ENCODE measurements at regions not wholly inside any gene's neighbourhood (a gene's known extent, or its start where the extent isn't known, plus 50 kb on each side); places are given as distances from the start of the nearest gene placed in this dataset.

GRCh38 chr9:119829748-119830147, 460.5 kb upstream of the BRINP1 start:
- Histone ChIP-seq H3K27ac (no peak overlapping the region), H3K27me3 (no peaks in the 10 kb centered on the region), H3K4me1 (no peaks in the 10 kb centered on the region), H3K9me3 (no peaks in the 10 kb centered on the region), H3K36me3 (no peaks in the 10 kb centered on the region), H3K4me3 (no peak overlapping the region)
- no peak for TF ChIP-seq CTCF (IDR thresholded peaks at IDR 0.05)
- no peak for DNase-seq (ENCODE audit: low spot score)

- H3K4me1 ChIP-seq, result no peaks in the 10 kb centered on the region
- no peak overlapping the region for H3K27ac ChIP-seq
- no peaks in the 10 kb centered on the region for H3K9me3 ChIP-seq
- no peak for DNase-seq (ENCODE audit: low spot score)
- no peaks in the 10 kb centered on the region for H3K36me3 ChIP-seq
- H3K4me3 ChIP-seq, result no peak overlapping the region
- H3K27me3 ChIP-seq, result no peaks in the 10 kb centered on the region
- TF ChIP-seq CTCF (IDR thresholded peaks at IDR 0.05), result no peak
Measured at GRCh38 chr9:119829186-119829585, 460.0 kb upstream of the BRINP1 start.

GRCh38 chr9:119827526-119827925, 458.3 kb upstream of the BRINP1 start:
- no peak for TF ChIP-seq CTCF (IDR thresholded peaks at IDR 0.05)
- Histone ChIP-seq H3K27me3 (no peaks in the 10 kb centered on the region), H3K4me3 (no peak overlapping the region), H3K9me3 (no peaks in the 10 kb centered on the region), H3K36me3 (no peaks in the 10 kb centered on the region), H3K4me1 (no peaks in the 10 kb centered on the region), H3K27ac (no peak overlapping the region)
- no peak for DNase-seq (ENCODE audit: low spot score)

- H3K4me1 ChIP-seq, result no peaks in the 10 kb centered on the region
- H3K27me3 ChIP-seq, result no peaks in the 10 kb centered on the region
- H3K27ac ChIP-seq, result no peak overlapping the region
- H3K9me3 ChIP-seq, result no peaks in the 10 kb centered on the region
- DNase-seq (ENCODE audit: low spot score), result no peak
- H3K4me3 ChIP-seq, result no peak overlapping the region
- no peaks in the 10 kb centered on the region for H3K36me3 ChIP-seq
- no peak for TF ChIP-seq CTCF (IDR thresholded peaks at IDR 0.05)
Measured at GRCh38 chr9:119827126-119827525, 457.9 kb upstream of the BRINP1 start.

GRCh38 chr9:119818726-119819435, 449.6 kb upstream of the BRINP1 start:
- Histone ChIP-seq H3K4me3 (no peak overlapping the region), H3K27me3 (no peaks in the 10 kb centered on the region), H3K9me3 (no peaks in the 10 kb centered on the region), H3K27ac (no peak overlapping the region), H3K4me1 (no peaks in the 10 kb centered on the region), H3K36me3 (no peaks in the 10 kb centered on the region)
- no peak for DNase-seq (ENCODE audit: low spot score)
- no peak for TF ChIP-seq CTCF (IDR thresholded peaks at IDR 0.05)

Measured in right atrium auricular region (tissue), 2 donors.